Mucosa of descending colon (tissue), 3 donors: ENCODE measurements at regions not wholly inside any gene's neighbourhood (a gene's known extent, or its start where the extent isn't known, plus 50 kb on each side); places are given as distances from the start of the nearest gene placed in this dataset.

Source experiments
- ATAC-seq: fragments of 200-7000 bp; cut with Tn5 transposase; one replicate; pipeline ENCODE4 v1.9.1; 2020; ENCODE audit warnings: mild to moderate bottlenecking, moderate library complexity
- DNase-seq, 3 donors: peaks; one replicate each; pipeline ENCODE4 v3.0.0-alpha.2; 2020
- H3K36me3 ChIP-seq: fragments of 200-600 bp; one replicate; pipeline ENCODE4 v1.8.0; 2021; ENCODE audit warnings: low read depth, mild to moderate bottlenecking
- H3K4me1 ChIP-seq: fragments of 200-600 bp; one replicate; pipeline ENCODE4 v1.8.0; 2021; ENCODE audit warnings: low read depth, mild to moderate bottlenecking
- H3K4me3 ChIP-seq: fragments of 200-600 bp; one replicate; pipeline ENCODE4 v1.8.0; 2021; ENCODE audit warnings: mild to moderate bottlenecking
- H3K9me3 ChIP-seq: fragments of 200-600 bp; one replicate; pipeline ENCODE4 v1.8.0; 2021; ENCODE audit warnings: mild to moderate bottlenecking
- CTCF ChIP-seq: fragments of 200-600 bp; IDR thresholded peaks from one replicate; pipeline ENCODE4 v1.8.0; 2022; ENCODE audit warnings: antibody characterized with exemption, mild to moderate bottlenecking
- intact Hi-C, 2 donors: fragments of 100-400 bp; cut with DNase I in 1 of 2; cut with micrococcal nuclease in 1 of 2; formaldehyde crosslinking; loops; one replicate each; pipeline versions ENCODE4 v1.11.0 to v1.11.1; 2022; cut with DNase I, micrococcal nuclease
- donor health status: DM: no; HTN: no; CAD: no; lungs with moderate emphysema.
- donor health status: DM: no; HTN: no; CAD: no.
- donor health status: DM: no; HTN: yes; CAD: no.

- no peaks in the 10 kb centered on the region for H3K36me3 ChIP-seq
- no peak for TF ChIP-seq CTCF
- H3K4me1 ChIP-seq = peaks cover 16% of the 10 kb centered on the region
- no peak for DNase-seq
- intact Hi-C loops = loop anchor here in 1 of 2 donors (5.0 kb wide), 1 partner anchor 120 kb away; no protein-coding TSS in a partner anchor
- H3K4me3 ChIP-seq = no peak overlapping the region
- H3K9me3 ChIP-seq = no peaks in the 10 kb centered on the region
- ATAC-seq = no peak
Observed at GRCh38 chr5:42887575-42887974, 75.9 kb upstream of the SELENOP start.

GRCh38 chr5:42887097-42887496 is 75.4 kb upstream of the SELENOP start:
- peaks cover 16% of the 10 kb centered on the region for H3K4me1 ChIP-seq
- no peak overlapping the region for H3K4me3 ChIP-seq
- no peaks in the 10 kb centered on the region for H3K36me3 ChIP-seq
- no peaks in the 10 kb centered on the region for H3K9me3 ChIP-seq
- ATAC-seq = peak; percentile 98
- intact Hi-C loops = loop anchor here in 1 of 2 donors (5.0 kb wide), 1 partner anchor 120 kb away; no protein-coding TSS in a partner anchor
- DNase-seq = peak; percentile 77 to 94 (median 80)
- no peak for TF ChIP-seq CTCF

DNA sequence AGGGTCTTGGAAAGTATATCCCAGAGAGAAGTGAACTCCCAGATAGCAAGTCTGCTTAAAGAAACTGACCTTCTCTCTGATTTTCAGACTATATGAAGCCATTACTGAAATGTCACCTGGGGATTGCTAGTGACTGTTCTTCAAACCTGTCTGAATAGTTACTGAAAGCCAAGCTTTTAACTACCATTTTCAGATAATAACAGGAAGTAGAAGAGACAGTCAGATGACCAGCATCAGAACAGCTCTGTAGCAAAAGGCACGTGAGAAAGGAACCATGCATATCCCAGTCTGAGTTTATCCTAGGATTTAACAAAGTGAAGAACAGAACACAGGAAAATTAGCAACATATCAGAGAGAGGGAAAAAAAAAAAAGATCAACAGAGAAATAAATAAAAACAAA is 74.9 kb upstream of the SELENOP start:
- intact Hi-C loops = loop anchor here in 1 of 2 donors (5.0 kb wide), 1 partner anchor 119 kb away; no protein-coding TSS in a partner anchor
- peak; percentile 15 for ATAC-seq
- peaks cover 16% of the 10 kb centered on the region for H3K4me1 ChIP-seq

DNA sequence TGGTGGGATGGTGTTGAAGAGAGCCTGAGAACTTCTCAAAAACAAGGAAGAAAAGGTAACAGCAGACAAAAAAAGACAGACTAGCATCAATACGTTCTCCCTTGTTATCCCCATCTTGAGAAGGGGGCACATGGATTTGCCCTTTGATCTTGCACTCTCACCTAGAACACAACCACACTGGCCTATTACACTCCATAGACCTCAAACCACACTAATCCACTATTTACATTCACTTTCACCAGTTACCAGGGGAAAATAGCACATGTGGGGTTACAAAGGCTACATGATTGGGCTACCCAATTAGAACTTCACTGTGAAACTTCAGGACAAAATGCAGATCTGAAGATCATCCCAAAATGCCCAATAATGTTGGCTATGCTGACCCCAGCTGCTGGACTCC is 72.6 kb upstream of the SELENOP start:
- H3K36me3 ChIP-seq = no peaks in the 10 kb centered on the region
- peaks cover 22% of the 10 kb centered on the region for H3K4me1 ChIP-seq
- DNase-seq = no peak
- TF ChIP-seq CTCF = no peak
- intact Hi-C loops = no loop called here
- no peaks in the 10 kb centered on the region for H3K9me3 ChIP-seq
- H3K4me3 ChIP-seq = no peak overlapping the region
- ATAC-seq = no peak

More for the DNA sequence above, 74.9 kb upstream of the SELENOP start:
- DNase-seq = no peak
- H3K36me3 ChIP-seq = no peaks in the 10 kb centered on the region
- TF ChIP-seq CTCF = no peak
- no peaks in the 10 kb centered on the region for H3K9me3 ChIP-seq
- no peak overlapping the region for H3K4me3 ChIP-seq

GRCh38 chr5:42881416-42882117 is 69.9 kb upstream of the SELENOP start:
- no peak for ATAC-seq
- no peaks in the 10 kb centered on the region for H3K36me3 ChIP-seq
- H3K4me3 ChIP-seq = no peak overlapping the region
- H3K9me3 ChIP-seq = no peaks in the 10 kb centered on the region
- intact Hi-C loops = no loop called here
- DNase-seq = no peak
- TF ChIP-seq CTCF = no peak
- H3K4me1 ChIP-seq = peaks cover 27% of the 10 kb centered on the region
